Activated naive CD4-positive, alpha-beta T cell treated with anti-CD3 and anti-CD28 coated beads, Interleukin-2, amount 50 U/mL, for 72 hours (primary cell): ENCODE measurements at regions not wholly inside any gene's neighbourhood (a gene's known extent, or its start where the extent isn't known, plus 50 kb on each side); places are given as distances from the start of the nearest gene placed in this dataset.

ENCODE experiments used
- ATAC-seq, 2 donors: fragments of 150-1000 bp; cut with Tn5 transposase; 2 replicates each; pipeline ENCODE4 v1.10.0; 2021; ENCODE audit warnings: mild to moderate bottlenecking in 2 of 2, moderate library complexity in 2 of 2
- DNase-seq, 2 donors: peaks; one replicate each; pipeline ENCODE4 v3.0.0; 2021 to 2022; ENCODE audit warnings: low spot score in 2 of 2
- H3K27ac Mint-ChIP-seq, 2 donors: one replicate each; pipeline ENCODE4 v1.8.0; 2022; ENCODE audit warnings: mild to moderate bottlenecking in 2 of 2, mixed read lengths in 2 of 2
- H3K36me3 Mint-ChIP-seq, 2 donors: one replicate each; pipeline ENCODE4 v1.8.0; 2022; ENCODE audit warnings: mixed read lengths in 2 of 2
- H3K9me3 Mint-ChIP-seq, 2 donors: one replicate each; pipeline ENCODE4 v1.8.0; 2022; ENCODE audit warnings: mixed read lengths in 2 of 2

DNA sequence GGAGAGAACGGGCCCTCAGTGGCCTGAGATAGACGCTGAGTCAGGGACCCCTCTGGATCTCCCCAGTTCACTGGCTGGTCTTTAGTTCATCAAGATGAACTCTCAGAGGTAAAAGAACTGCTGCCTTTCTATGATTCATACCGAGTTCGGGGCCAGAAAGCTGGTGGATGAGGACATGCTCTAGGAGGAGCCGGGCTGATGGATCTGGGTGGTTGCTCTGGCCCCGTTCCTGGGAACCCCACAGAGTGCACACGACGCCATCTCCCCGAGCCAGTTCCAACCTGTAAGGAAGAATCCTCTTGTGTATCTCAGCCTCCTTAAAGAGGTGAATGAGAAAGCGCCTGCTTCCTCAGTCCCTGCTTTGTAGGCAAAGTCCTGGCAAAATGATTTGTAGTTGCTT is 142.6 kb upstream of the PDE10A start:
- Mint-ChIP-seq H3K27ac (no peak overlapping the region), H3K36me3 (peaks cover 6% of the 10 kb centered on the region in 2 donors), H3K9me3 (peaks cover 4 to 10% of the 10 kb centered on the region in 2 donors)
- DNase-seq: no peak
- no peak for ATAC-seq

- no peak overlapping the region for H3K27ac Mint-ChIP-seq
- ATAC-seq: no peak
Measured at GRCh38 chr6:165805067-165805555, 142.1 kb upstream of the PDE10A start.

DNA sequence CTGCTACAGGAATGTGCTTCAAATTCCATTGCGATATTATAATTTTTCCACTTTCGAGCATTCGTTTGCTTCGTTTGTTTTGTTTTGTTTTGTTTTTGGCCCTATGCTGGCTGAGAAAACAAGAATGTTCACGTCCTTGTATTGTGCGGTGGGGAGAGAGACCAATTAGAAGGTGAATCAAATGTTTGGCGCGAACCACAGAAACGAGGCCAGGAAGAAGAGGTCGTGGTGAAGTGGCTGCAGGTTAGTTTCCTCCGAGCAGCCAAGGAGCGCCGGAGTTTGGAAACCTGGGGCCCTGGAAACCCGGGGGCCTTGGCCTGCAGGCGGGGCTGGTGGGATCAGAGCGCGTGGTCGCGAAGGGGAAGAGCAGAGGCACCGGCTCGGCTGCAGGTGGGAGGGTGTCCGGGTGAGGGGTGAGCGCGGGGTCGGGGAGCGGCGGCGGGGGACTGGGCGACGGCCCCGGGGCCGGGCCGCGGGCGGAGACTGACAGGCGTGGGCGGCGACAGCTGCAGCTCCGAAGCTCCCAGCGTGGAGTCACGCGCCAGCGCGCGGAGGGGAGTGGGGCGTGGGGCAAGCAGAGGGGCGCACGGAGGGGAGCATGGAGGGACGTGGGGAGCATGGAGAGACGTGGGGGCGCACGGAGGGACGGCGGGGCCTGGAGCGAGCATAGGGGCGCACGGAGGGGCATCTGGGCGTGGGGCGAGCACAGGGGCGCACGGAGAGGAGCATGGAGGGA is 141.5 kb upstream of the PDE10A start:
- Mint-ChIP-seq H3K9me3 (peaks cover 4 to 5% of the 10 kb centered on the region in 2 donors), H3K27ac (no peak overlapping the region), H3K36me3 (peaks cover 6% of the 10 kb centered on the region in 2 donors)
- no peak for DNase-seq
- ATAC-seq: no peak

More at GRCh38 chr6:165805067-165805555, 142.1 kb upstream of the PDE10A start:
- H3K36me3 Mint-ChIP-seq: peaks cover 6% of the 10 kb centered on the region in 2 donors
- H3K9me3 Mint-ChIP-seq: peaks cover 4 to 6% of the 10 kb centered on the region in 2 donors
- no peak for DNase-seq

DNA sequence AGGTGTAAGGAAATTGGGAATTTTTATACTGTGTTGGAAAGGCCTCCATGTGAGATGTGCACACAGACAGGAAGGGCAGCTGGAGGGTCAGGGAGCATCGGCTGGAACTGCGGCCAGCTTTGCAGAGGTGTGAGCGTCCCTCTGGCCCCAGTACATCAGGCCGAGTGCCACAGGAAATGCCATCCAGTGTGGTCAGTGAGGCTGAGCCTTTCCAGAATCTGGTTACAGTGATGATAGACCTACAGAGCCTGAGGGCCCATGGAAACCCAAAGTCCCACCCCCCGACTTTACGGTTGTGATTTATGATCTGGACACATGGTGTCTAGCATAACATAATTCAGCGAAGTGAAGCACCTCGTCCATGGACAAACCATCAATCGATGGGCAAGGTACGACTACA is 137.3 kb upstream of the PDE10A start:
- no peak overlapping the region for H3K27ac Mint-ChIP-seq
- H3K36me3 Mint-ChIP-seq: peaks cover 6% of the 10 kb centered on the region in 2 donors
- no peak for ATAC-seq
- H3K9me3 Mint-ChIP-seq: peaks cover 0 to 4% of the 10 kb centered on the region in 2 donors
- no peak for DNase-seq

GRCh38 chr6:165799391-165800153 is 136.5 kb upstream of the PDE10A start:
- H3K9me3 Mint-ChIP-seq: peaks cover 0 to 4% of the 10 kb centered on the region in 2 donors
- ATAC-seq: no peak
- no peak overlapping the region for H3K27ac Mint-ChIP-seq
- no peak for DNase-seq
- peaks cover 6% of the 10 kb centered on the region in 2 donors for H3K36me3 Mint-ChIP-seq

DNA sequence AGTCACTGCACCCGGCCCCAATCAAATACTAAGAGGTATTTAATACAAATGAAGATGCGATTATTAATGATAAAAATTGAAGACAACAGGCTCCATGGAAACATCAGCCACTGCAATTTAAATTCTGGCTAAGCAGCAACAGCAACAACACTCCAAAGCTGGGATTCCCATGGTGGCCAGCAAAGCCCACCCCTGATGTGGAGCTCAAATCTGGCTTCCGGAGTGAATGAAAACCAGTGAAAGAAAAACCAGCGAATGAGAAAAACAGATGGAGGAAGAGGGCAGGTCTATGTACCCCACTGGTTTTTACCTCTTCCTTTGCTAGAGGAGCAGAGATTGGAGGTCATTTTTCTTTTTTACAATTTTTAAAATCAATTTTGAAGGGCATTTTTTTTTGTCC is 135.9 kb upstream of the PDE10A start:
- no peak overlapping the region for H3K27ac Mint-ChIP-seq
- no peaks in the 10 kb centered on the region for H3K9me3 Mint-ChIP-seq
- peaks cover under 1% of the 10 kb centered on the region in 2 donors for H3K36me3 Mint-ChIP-seq
- DNase-seq (no peak), ATAC-seq (no peak)

GRCh38 chr6:165794179-165794601 is 131.1 kb upstream of the PDE10A start:
- ATAC-seq (no peak), DNase-seq (no peak)
- Mint-ChIP-seq H3K36me3 (no peaks in the 10 kb centered on the region), H3K9me3 (no peaks in the 10 kb centered on the region), H3K27ac (no peak overlapping the region)

GRCh38 chr6:165793287-165793825 is 130.3 kb upstream of the PDE10A start:
- no peak for DNase-seq
- Mint-ChIP-seq H3K9me3 (no peaks in the 10 kb centered on the region), H3K36me3 (no peaks in the 10 kb centered on the region), H3K27ac (no peak overlapping the region)
- no peak for ATAC-seq

GRCh38 chr6:165791876-165792437 is 128.9 kb upstream of the PDE10A start:
- no peak for DNase-seq
- ATAC-seq: no peak
- no peaks in the 10 kb centered on the region for H3K36me3 Mint-ChIP-seq
- H3K27ac Mint-ChIP-seq: no peak overlapping the region
- H3K9me3 Mint-ChIP-seq: no peaks in the 10 kb centered on the region

DNA sequence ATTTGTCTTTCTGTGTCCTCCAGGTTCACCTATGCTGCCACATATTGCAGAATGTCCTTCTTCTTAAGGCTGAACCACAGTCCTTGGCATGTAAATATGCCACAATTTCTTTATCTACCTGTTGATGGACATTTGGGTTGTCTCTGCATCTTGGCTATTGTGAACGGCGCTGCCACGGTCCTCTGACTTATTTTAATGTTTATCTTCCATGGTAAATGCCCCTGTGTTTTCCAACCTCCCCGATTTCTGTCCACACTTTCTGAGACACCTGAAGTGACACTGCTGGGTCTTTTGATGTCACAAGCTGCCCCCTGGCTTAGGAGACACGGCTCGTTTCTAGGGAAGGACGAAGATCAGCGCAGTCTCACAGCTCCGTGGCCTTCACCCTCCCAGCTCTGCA is 128.3 kb upstream of the PDE10A start:
- Mint-ChIP-seq H3K27ac (no peak overlapping the region), H3K36me3 (no peaks in the 10 kb centered on the region), H3K9me3 (no peaks in the 10 kb centered on the region)
- no peak for DNase-seq
- no peak for ATAC-seq

- H3K27ac Mint-ChIP-seq: no peak overlapping the region
- ATAC-seq: no peak
- DNase-seq: no peak
- H3K36me3 Mint-ChIP-seq: no peaks in the 10 kb centered on the region
- H3K9me3 Mint-ChIP-seq: peaks cover 0 to 3% of the 10 kb centered on the region in 2 donors
Measured at GRCh38 chr6:165782812-165783211, 119.8 kb upstream of the PDE10A start.

DNA sequence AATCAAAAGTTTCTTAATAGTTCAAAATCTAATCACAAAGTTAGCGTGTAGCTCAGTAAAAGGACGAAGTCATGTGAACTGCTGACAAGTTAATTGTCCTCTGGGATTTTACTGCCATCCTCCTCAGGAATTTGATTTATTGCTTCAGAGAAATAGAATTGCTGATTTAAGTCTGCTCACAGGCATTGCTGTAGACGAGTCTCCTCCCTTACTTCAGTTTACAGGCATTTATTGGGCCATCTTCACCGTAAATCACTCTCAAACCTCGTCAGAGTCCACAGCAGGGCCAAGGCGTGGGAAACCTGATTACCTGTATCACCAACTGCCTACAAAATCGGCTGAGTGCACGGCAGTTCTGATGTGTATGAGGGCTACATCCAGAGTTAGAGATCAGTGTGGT is 119.1 kb upstream of the PDE10A start:
- ATAC-seq (no peak), DNase-seq (no peak)
- Mint-ChIP-seq H3K27ac (no peak overlapping the region), H3K9me3 (peaks cover 0 to 3% of the 10 kb centered on the region in 2 donors), H3K36me3 (no peaks in the 10 kb centered on the region)

- H3K9me3 Mint-ChIP-seq: peaks cover 0 to 3% of the 10 kb centered on the region in 2 donors
Measured at GRCh38 chr6:165777680-165778079, 114.6 kb upstream of the PDE10A start.

GRCh38 chr6:165776691-165777090 is 113.7 kb upstream of the PDE10A start:
- DNase-seq (no peak), ATAC-seq (no peak)
- H3K27ac Mint-ChIP-seq: no peak overlapping the region
- H3K36me3 Mint-ChIP-seq: no peaks in the 10 kb centered on the region
- H3K9me3 Mint-ChIP-seq: peaks cover 0 to 3% of the 10 kb centered on the region in 2 donors

More at GRCh38 chr6:165777680-165778079, 114.6 kb upstream of the PDE10A start:
- Mint-ChIP-seq H3K36me3 (no peaks in the 10 kb centered on the region), H3K27ac (no peak overlapping the region)
- no peak for ATAC-seq
- DNase-seq: no peak

- ATAC-seq: no peak
- Mint-ChIP-seq H3K36me3 (no peaks in the 10 kb centered on the region), H3K27ac (no peak overlapping the region), H3K9me3 (no peaks in the 10 kb centered on the region)
- DNase-seq: no peak
Measured at GRCh38 chr6:165775721-165776120, 112.7 kb upstream of the PDE10A start.

- Mint-ChIP-seq H3K36me3 (no peaks in the 10 kb centered on the region), H3K9me3 (no peaks in the 10 kb centered on the region), H3K27ac (no peak overlapping the region)
- ATAC-seq: no peak
- no peak for DNase-seq
Measured at GRCh38 chr6:165774903-165775601, 112.0 kb upstream of the PDE10A start.
